Activated CD8-positive, alpha-beta memory T cell treated with anti-CD3 and anti-CD28 coated beads for 4 hours (primary cell): ENCODE measurements at regions not wholly inside any gene's neighbourhood (a gene's known extent, or its start where the extent isn't known, plus 50 kb on each side); places are given as distances from the start of the nearest gene placed in this dataset.

Experiments
- DNase-seq, 2 donors: peaks; one replicate each; pipeline ENCODE4 v3.0.0-alpha.2; 2020; ENCODE audit warnings: low read depth in 2 of 2

- DNase-seq: no peak
Measured at GRCh38 chr11:70535191-70535971, 137.1 kb downstream of the CTTN start.

GRCh38 chr11:70536051-70536877 lies 137.9 kb downstream of the CTTN start:
- no peak for DNase-seq

GRCh38 chr11:70537576-70538571 lies 139.5 kb downstream of the CTTN start:
- DNase-seq: no peak

GRCh38 chr11:70538641-70539359 lies 140.5 kb downstream of the CTTN start:
- no peak for DNase-seq

GRCh38 chr11:70539360-70540095 lies 141.2 kb downstream of the CTTN start:
- DNase-seq: no peak

- DNase-seq: no peak
Measured at GRCh38 chr11:70540196-70540595, 141.9 kb downstream of the CTTN start.

GRCh38 chr11:70541176-70541575 lies 142.8 kb downstream of the CTTN start:
- DNase-seq: no peak

GRCh38 chr11:70541699-70542098 lies 143.4 kb downstream of the CTTN start:
- DNase-seq: no peak

GRCh38 chr11:70542406-70542805 lies 144.1 kb downstream of the CTTN start:
- no peak for DNase-seq

GRCh38 chr11:70542811-70543210 lies 144.5 kb downstream of the CTTN start:
- DNase-seq: no peak

GRCh38 chr11:70543611-70544010 lies 145.3 kb downstream of the CTTN start:
- no peak for DNase-seq

GRCh38 chr11:70544067-70544773 lies 145.9 kb downstream of the CTTN start:
- no peak for DNase-seq

GRCh38 chr11:70544774-70545609 lies 146.7 kb downstream of the CTTN start:
- no peak for DNase-seq

GRCh38 chr11:70545610-70545912 lies 147.2 kb downstream of the CTTN start:
- no peak for DNase-seq

GRCh38 chr11:70546191-70546940 lies 148.0 kb downstream of the CTTN start:
- no peak for DNase-seq

- DNase-seq: no peak
Measured at GRCh38 chr11:70547386-70547785, 149.1 kb downstream of the CTTN start.

GRCh38 chr11:70547821-70548670 lies 149.7 kb downstream of the CTTN start:
- DNase-seq: no peak
